ENCODE measurements at regions not wholly inside any gene's neighbourhood (a gene's known extent, or its start where the extent isn't known, plus 50 kb on each side); places are given as distances from the start of the nearest gene placed in this dataset.

GRCh38 chr7:110007320-110008063 is 1083.4 kb upstream of the LRRN3 start:
- no peak for DNase-seq (ENCODE audit: low read depth)

GRCh38 chr7:110010359-110010758 is 1080.6 kb upstream of the LRRN3 start:
- DNase-seq (ENCODE audit: low read depth), result no peak

- DNase-seq (ENCODE audit: low read depth), result no peak
Measured at GRCh38 chr7:110017405-110017804, 1073.5 kb upstream of the LRRN3 start.

GRCh38 chr7:110027385-110027784 is 1063.5 kb upstream of the LRRN3 start:
- no peak for DNase-seq (ENCODE audit: low read depth)

GRCh38 chr7:110043519-110043918 is 1047.4 kb upstream of the LRRN3 start:
- no peak for DNase-seq (ENCODE audit: low read depth)

- DNase-seq (ENCODE audit: low read depth), result no peak
Measured at GRCh38 chr7:110050785-110051184, 1040.1 kb upstream of the LRRN3 start.

- DNase-seq (ENCODE audit: low read depth), result no peak
Measured at GRCh38 chr7:110051372-110051771, 1039.6 kb upstream of the LRRN3 start.

- no peak for DNase-seq (ENCODE audit: low read depth)
Measured at GRCh38 chr7:110056331-110056730, 1034.6 kb upstream of the LRRN3 start.

GRCh38 chr7:110058401-110058800 is 1032.5 kb upstream of the LRRN3 start:
- DNase-seq (ENCODE audit: low read depth), result no peak

- no peak for DNase-seq (ENCODE audit: low read depth)
Measured at GRCh38 chr7:110061387-110061786, 1029.5 kb upstream of the LRRN3 start.

- no peak for DNase-seq (ENCODE audit: low read depth)
Measured at GRCh38 chr7:110065121-110065520, 1025.8 kb upstream of the LRRN3 start.

- DNase-seq (ENCODE audit: low read depth), result no peak
Measured at GRCh38 chr7:110066843-110067242, 1024.1 kb upstream of the LRRN3 start.

GRCh38 chr7:110071192-110071591 is 1019.7 kb upstream of the LRRN3 start:
- DNase-seq (ENCODE audit: low read depth), result no peak

- no peak for DNase-seq (ENCODE audit: low read depth)
Measured at GRCh38 chr7:110075450-110075849, 1015.5 kb upstream of the LRRN3 start.

- no peak for DNase-seq (ENCODE audit: low read depth)
Measured at GRCh38 chr7:110076194-110076593, 1014.7 kb upstream of the LRRN3 start.

- DNase-seq (ENCODE audit: low read depth), result no peak
Measured at GRCh38 chr7:110084181-110084807, 1006.6 kb upstream of the LRRN3 start.

- DNase-seq (ENCODE audit: low read depth), result no peak
Measured at GRCh38 chr7:110090110-110090820, 1000.7 kb upstream of the LRRN3 start.

- DNase-seq (ENCODE audit: low read depth), result no peak
Measured at GRCh38 chr7:110095372-110096052, 995.4 kb upstream of the LRRN3 start.

- no peak for DNase-seq (ENCODE audit: low read depth)
Measured at GRCh38 chr7:110104243-110104642, 986.7 kb upstream of the LRRN3 start.

- DNase-seq (ENCODE audit: low read depth), result no peak
Measured at GRCh38 chr7:110105307-110105706, 985.6 kb upstream of the LRRN3 start.

- no peak for DNase-seq (ENCODE audit: low read depth)
Measured at GRCh38 chr7:110105840-110106239, 985.1 kb upstream of the LRRN3 start.

All from LHCN-M2 (cell line).